ENCODE measurements at regions not wholly inside any gene's neighbourhood (a gene's known extent, or its start where the extent isn't known, plus 50 kb on each side); places are given as distances from the start of the nearest gene placed in this dataset.

GRCh38 chr7:96887426-96887825 lies 117.9 kb upstream of the DLX6 start:
- no peaks in the 10 kb centered on the region for H3K9me3 ChIP-seq
- intact Hi-C loops (cut with DNase I), result no loop called here
- ATAC-seq (no peak), DNase-seq (no peak)
- no peaks in the 10 kb centered on the region for H3K36me3 ChIP-seq
- no peaks in the 10 kb centered on the region for H3K27me3 ChIP-seq (ENCODE audit: low read depth)
- no peak overlapping the region for H3K4me3 ChIP-seq
- no peak overlapping the region for H3K27ac ChIP-seq
- no peak for TF ChIP-seq CTCF (IDR thresholded peaks at IDR 0.05)
- H3K4me1 ChIP-seq, result no peaks in the 10 kb centered on the region

GRCh38 chr7:96899108-96899507 lies 106.2 kb upstream of the DLX6 start:
- no peak for TF ChIP-seq CTCF (IDR thresholded peaks at IDR 0.05)
- no peaks in the 10 kb centered on the region for H3K36me3 ChIP-seq
- H3K4me1 ChIP-seq, result no peaks in the 10 kb centered on the region
- H3K9me3 ChIP-seq, result no peaks in the 10 kb centered on the region
- no peak overlapping the region for H3K4me3 ChIP-seq
- H3K27ac ChIP-seq, result no peak overlapping the region
- H3K27me3 ChIP-seq (ENCODE audit: low read depth), result no peaks in the 10 kb centered on the region
- intact Hi-C loops (cut with DNase I), result no loop called here
- no peak for DNase-seq
- ATAC-seq, result no peak

DNA sequence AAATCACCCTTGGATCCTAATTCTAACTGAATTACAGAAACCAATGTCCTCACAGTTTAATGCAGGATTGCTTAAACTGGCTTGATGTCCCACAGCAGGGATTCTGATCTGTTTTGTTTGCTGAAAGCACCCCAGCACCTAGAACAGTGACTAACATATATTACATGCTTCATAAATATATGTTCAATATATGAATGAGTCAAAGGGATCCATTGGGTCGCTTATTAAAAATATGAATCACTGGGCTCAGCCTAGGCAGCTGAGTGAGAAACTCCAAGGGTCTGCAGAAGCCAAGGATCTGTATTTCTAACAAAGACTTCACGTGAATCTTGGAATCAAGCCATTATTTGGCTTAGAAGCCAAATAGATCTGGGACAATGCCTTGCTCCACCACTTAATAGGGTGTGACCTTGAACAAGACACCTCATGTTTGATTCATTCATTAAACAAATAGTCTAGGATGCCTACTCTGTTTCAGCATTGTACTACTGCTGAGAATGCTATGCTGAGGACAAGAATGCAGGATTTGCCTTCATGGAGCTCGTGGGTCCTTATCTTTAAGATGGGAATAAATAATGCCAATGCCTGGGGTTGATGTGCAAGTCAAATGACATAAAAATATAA lies 103.4 kb upstream of the DLX6 start:
- intact Hi-C loops (cut with DNase I), result no loop called here
- H3K27me3 ChIP-seq (ENCODE audit: low read depth), result no peaks in the 10 kb centered on the region
- H3K36me3 ChIP-seq, result no peaks in the 10 kb centered on the region
- ATAC-seq (no peak), DNase-seq (no peak)
- H3K9me3 ChIP-seq, result no peaks in the 10 kb centered on the region
- H3K4me3 ChIP-seq, result no peak overlapping the region
- TF ChIP-seq CTCF (IDR thresholded peaks at IDR 0.05), result no peak
- no peak overlapping the region for H3K27ac ChIP-seq
- H3K4me1 ChIP-seq, result no peaks in the 10 kb centered on the region

GRCh38 chr7:96903906-96904305 lies 101.4 kb upstream of the DLX6 start:
- Histone ChIP-seq H3K4me1 (no peaks in the 10 kb centered on the region), H3K27me3 (ENCODE audit: low read depth) (no peaks in the 10 kb centered on the region), H3K27ac (no peak overlapping the region), H3K36me3 (no peaks in the 10 kb centered on the region), H3K4me3 (no peak overlapping the region), H3K9me3 (no peaks in the 10 kb centered on the region)
- ATAC-seq (no peak), DNase-seq (no peak)
- intact Hi-C loops (cut with DNase I), result no loop called here
- TF ChIP-seq CTCF (IDR thresholded peaks at IDR 0.05), result no peak

DNA sequence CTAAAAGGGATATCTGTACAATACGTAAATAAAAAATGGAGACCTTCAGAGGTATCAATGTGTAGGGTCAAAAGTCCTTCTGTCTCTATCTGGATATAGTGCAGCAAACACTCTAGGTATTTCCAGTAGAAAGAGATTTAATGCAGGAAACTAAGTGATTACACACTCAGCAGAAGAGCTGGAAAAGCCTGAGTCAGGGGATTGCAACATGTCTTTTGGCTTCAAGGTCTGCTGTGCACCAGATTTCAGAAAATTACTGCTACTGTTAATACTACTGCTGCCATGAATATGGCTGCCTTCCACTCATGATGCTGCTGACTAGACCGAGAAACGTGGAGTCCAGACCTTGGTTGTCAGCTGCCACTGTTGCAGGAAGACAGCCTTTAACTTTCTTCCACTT lies 94.9 kb upstream of the DLX6 start:
- H3K9me3 ChIP-seq, result no peaks in the 10 kb centered on the region
- H3K4me3 ChIP-seq, result no peak overlapping the region
- no peaks in the 10 kb centered on the region for H3K4me1 ChIP-seq
- DNase-seq, result no peak
- no peaks in the 10 kb centered on the region for H3K36me3 ChIP-seq
- intact Hi-C loops (cut with DNase I), result no loop called here
- H3K27ac ChIP-seq, result no peak overlapping the region
- no peaks in the 10 kb centered on the region for H3K27me3 ChIP-seq (ENCODE audit: low read depth)
- no peak for ATAC-seq
- TF ChIP-seq CTCF (IDR thresholded peaks at IDR 0.05), result no peak

DNA sequence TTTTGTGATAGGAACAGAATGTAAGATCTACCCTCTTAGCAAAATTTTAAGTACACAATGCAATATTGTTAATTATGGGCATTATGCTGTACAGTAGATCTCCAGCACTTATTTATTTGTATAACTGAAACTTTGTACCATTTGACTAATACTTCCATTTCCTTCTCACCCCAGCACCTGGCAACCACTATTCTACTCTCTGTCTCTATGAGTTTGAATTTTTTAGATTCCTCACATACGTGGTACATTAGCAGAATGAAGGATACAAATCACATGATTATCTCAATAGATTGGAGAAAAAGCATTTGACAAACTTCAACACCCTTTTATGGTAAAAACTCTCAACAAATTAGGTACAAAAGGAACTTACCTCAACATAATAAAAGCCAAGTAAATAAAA lies 90.3 kb upstream of the DLX6 start:
- Histone ChIP-seq H3K4me1 (no peaks in the 10 kb centered on the region), H3K4me3 (no peak overlapping the region), H3K36me3 (no peaks in the 10 kb centered on the region), H3K27me3 (ENCODE audit: low read depth) (no peaks in the 10 kb centered on the region), H3K9me3 (no peaks in the 10 kb centered on the region), H3K27ac (no peak overlapping the region)
- TF ChIP-seq CTCF (IDR thresholded peaks at IDR 0.05), result no peak
- no peak for DNase-seq
- no peak for ATAC-seq
- intact Hi-C loops (cut with DNase I), result no loop called here
